Ovary (tissue), 7 donors: ENCODE measurements at regions not wholly inside any gene's neighbourhood (a gene's known extent, or its start where the extent isn't known, plus 50 kb on each side); places are given as distances from the start of the nearest gene placed in this dataset.

Experiments
- DNase-seq, 5 donors: peaks; one replicate each; pipeline ENCODE4 v3.0.0-alpha.2; 2019 to 2020
- H3K27ac ChIP-seq, 2 donors: fragments of 200-600 bp; one replicate each; pipeline versions ENCODE4 v1.5.1 to v1.8.0; 2019 to 2022
- H3K27me3 ChIP-seq: fragments of 200-600 bp; one replicate; pipeline ENCODE4 v1.8.0; 2022
- H3K36me3 ChIP-seq: fragments of 200-600 bp; sonication (generic); one replicate; pipeline ENCODE4 v1.5.1; 2019
- H3K4me1 ChIP-seq: one replicate; pipeline ENCODE4 v1.8.1; 2013; ENCODE audit warnings: mild to moderate bottlenecking, moderate library complexity; ENCODE audit not compliant: insufficient read depth
- H3K4me3 ChIP-seq: fragments of 200-600 bp; sonication (generic); one replicate; pipeline ENCODE4 v1.5.1; 2017
- H3K9me3 ChIP-seq, 2 donors: fragments of 200-600 bp in 1 of 2; sonication (generic) in 1 of 2; one replicate each; pipeline versions ENCODE4 v1.5.1 to v1.8.1; 2013 to 2019; ENCODE audit warnings: mild to moderate bottlenecking in 1 of 2, moderate library complexity in 1 of 2
- CTCF ChIP-seq, 3 donors: fragments of 450-650 bp in 2 of 3; fragments of 200-600 bp in 1 of 3; IDR thresholded peaks; one replicate each; pipeline versions ENCODE4 v1.5.1 to v1.8.0; 2016 to 2022; ENCODE audit warnings: antibody characterized with exemption in 3 of 3, mild to moderate bottlenecking in 1 of 3
- EP300 ChIP-seq: sonication (generic); formaldehyde crosslinking; IDR thresholded peaks from one replicate; pipeline ENCODE4 v1.6.1; 2017; ENCODE audit warnings: antibody characterized with exemption
- POLR2A ChIP-seq: fragments of 450-650 bp; IDR thresholded peaks from one replicate; pipeline ENCODE4 v1.6.1; 2017; ENCODE audit warnings: antibody characterized with exemption, mild to moderate bottlenecking, moderate library complexity
- WGBS, 3 donors: extraction: QIAGEN DNeasy Blood & Tissue Kit in 1 of 3; methylation state at CpG; one replicate each; pipeline versions ENCODE4 v1.1.5 to v1.1.7; 2013 to 2017; 5-methylcytosine and 5-hydroxymethylcytosine counted together
- intact Hi-C, 4 donors: fragments of 100-400 bp; cut with DNase I; formaldehyde crosslinking; loops; one replicate each; pipeline versions ENCODE4 v1.11.0 to v1.15.1; 2022 to 2023
- donor health status: DM: no; HTN: no; CAD: no; lungs with moderate emphysema.
- donor health status: DM: no; HTN: no; CAD: no.
- donor health status: Bipolar disorder and iron deficiency.
- donor health status: DM: no; HTN: no; CAD: no.
- donor health status: DM: yes; HTN: yes; CAD: no.

- intact Hi-C loops: no loop called here
- Histone ChIP-seq H3K9me3 (no peaks in the 10 kb centered on the region), H3K36me3 (no peaks in the 10 kb centered on the region), H3K4me1 (no peaks in the 10 kb centered on the region), H3K27me3 (no peaks in the 10 kb centered on the region), H3K27ac (no peak overlapping the region), H3K4me3 (no peak overlapping the region)
- DNase-seq: no peak
- no peak for TF ChIP-seq POLR2A
- TF ChIP-seq CTCF (IDR thresholded peaks at IDR 0.05): no peak
- TF ChIP-seq EP300: no peak
- WGBS, 3 donors: 91 to 95% (median 93%) methylated on average over 4 of the region's 4 CpGs
These were observed 123.7 kb downstream of the MYCN start for GRCh38 chr2:16063955-16064633.

- H3K4me3 ChIP-seq: no peak overlapping the region
- DNase-seq: no peak
- H3K9me3 ChIP-seq: no peaks in the 10 kb centered on the region
- TF ChIP-seq POLR2A (no peak), CTCF (IDR thresholded peaks at IDR 0.05) (no peak), EP300 (no peak)
- H3K27me3 ChIP-seq: no peaks in the 10 kb centered on the region
- WGBS, 3 donors: 79% methylated on average over 4 of the region's 4 CpGs
- intact Hi-C loops: no loop called here
- H3K4me1 ChIP-seq: no peaks in the 10 kb centered on the region
- no peak overlapping the region for H3K27ac ChIP-seq
- no peaks in the 10 kb centered on the region for H3K36me3 ChIP-seq
These were observed 123.0 kb downstream of the MYCN start for GRCh38 chr2:16063251-16063850.

GRCh38 chr2:16062471-16063250 is 122.3 kb downstream of the MYCN start:
- Histone ChIP-seq H3K27ac (no peak overlapping the region), H3K4me3 (no peak overlapping the region), H3K36me3 (no peaks in the 10 kb centered on the region), H3K4me1 (no peaks in the 10 kb centered on the region), H3K27me3 (no peaks in the 10 kb centered on the region), H3K9me3 (no peaks in the 10 kb centered on the region)
- intact Hi-C loops: no loop called here
- no peak for DNase-seq
- 72 to 80% (median 78%) methylated on average over 1 of the region's 1 CpG for WGBS, 3 donors
- TF ChIP-seq CTCF (IDR thresholded peaks at IDR 0.05) (no peak), EP300 (no peak), POLR2A (no peak)

- 72 to 76% (median 76%) methylated on average over 2 of the region's 2 CpGs for WGBS, 3 donors
- intact Hi-C loops: no loop called here
- no peak for DNase-seq
- Histone ChIP-seq H3K27me3 (no peaks in the 10 kb centered on the region), H3K9me3 (no peaks in the 10 kb centered on the region), H3K36me3 (no peaks in the 10 kb centered on the region), H3K4me3 (no peak overlapping the region), H3K4me1 (no peaks in the 10 kb centered on the region), H3K27ac (no peak overlapping the region)
- no peak for TF ChIP-seq POLR2A
- no peak for TF ChIP-seq EP300
- TF ChIP-seq CTCF (IDR thresholded peaks at IDR 0.05): no peak
These were observed 121.3 kb downstream of the MYCN start for GRCh38 chr2:16061441-16062217.
